ENCODE measurements at regions not wholly inside any gene's neighbourhood (a gene's known extent, or its start where the extent isn't known, plus 50 kb on each side); places are given as distances from the start of the nearest gene placed in this dataset.

- TF ChIP-seq NFIC (IDR thresholded peaks at IDR 0.05) (no peak), FOXM1 (IDR thresholded peaks at IDR 0.05; ENCODE audit: borderline replicate concordance, low read depth) (no peak), REST (IDR thresholded peaks at IDR 0.05; ENCODE audit: low read depth) (no peak), TCF12 (IDR thresholded peaks at IDR 0.05; ENCODE audit: low read depth) (no peak), CEBPB (IDR thresholded peaks at IDR 0.05) (no peak), YY1 (IDR thresholded peaks at IDR 0.05; ENCODE audit: low read depth) (no peak), EP300 (IDR thresholded peaks at IDR 0.05; ENCODE audit: borderline replicate concordance) (no peak), RAD21 (IDR thresholded peaks at IDR 0.05; ENCODE audit: low read depth) (no peak), TAF1 (IDR thresholded peaks at IDR 0.05; ENCODE audit: low read depth) (no peak), EGR1 (IDR thresholded peaks at IDR 0.05) (no peak)
- TF ChIP-seq, protein P1, sequence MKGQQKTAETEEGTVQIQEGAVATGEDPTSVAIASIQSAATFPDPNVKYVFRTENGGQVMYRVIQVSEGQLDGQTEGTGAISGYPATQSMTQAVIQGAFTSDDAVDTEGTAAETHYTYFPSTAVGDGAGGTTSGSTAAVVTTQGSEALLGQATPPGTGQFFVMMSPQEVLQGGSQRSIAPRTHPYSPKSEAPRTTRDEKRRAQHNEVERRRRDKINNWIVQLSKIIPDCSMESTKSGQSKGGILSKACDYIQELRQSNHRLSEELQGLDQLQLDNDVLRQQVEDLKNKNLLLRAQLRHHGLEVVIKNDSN (IDR thresholded peaks at IDR 0.05): no peak
Observed at GRCh38 chr4:25991340-25991739, 77.3 kb downstream of the SMIM20 start.

DNA sequence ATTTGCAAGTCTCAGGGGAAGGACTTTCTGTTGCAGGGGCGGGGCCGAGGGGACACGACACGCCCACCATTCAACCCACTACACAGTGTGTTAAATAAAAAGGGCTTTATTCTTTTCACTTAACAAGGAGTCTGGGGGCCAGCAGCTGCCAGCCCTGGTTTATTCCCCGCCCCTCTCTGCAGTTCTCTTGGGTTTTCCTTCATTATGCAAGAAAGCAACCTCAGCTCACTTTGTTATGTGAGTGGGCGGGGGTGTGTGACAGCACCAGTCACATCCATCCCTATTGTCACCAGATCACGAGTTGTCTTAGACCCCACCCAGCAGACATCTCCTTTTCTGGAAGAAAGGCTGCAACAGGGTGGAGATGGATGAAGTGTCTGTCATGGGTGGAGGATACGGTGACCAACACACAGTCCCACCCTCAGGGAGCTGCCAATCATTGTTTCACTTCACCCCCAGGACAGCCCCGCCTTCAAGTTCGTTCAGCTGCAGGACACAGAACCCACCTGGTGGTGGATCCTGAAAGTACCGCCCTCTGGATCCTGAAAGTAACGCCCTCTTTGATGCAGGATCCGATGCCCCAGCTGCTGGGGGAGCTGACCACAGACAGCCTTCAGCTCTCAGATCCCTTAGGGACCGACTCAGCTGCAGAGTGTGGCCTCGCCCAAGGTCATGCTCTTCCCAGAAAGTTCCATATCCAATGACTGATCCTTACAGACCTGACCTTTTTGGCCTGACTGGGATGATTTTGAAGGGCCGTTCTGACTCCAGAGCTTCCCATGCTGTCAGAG, 79.6 kb downstream of the SMIM20 start:
- TF ChIP-seq YY1 (IDR thresholded peaks at IDR 0.05; ENCODE audit: low read depth): no peak
- TF ChIP-seq TAF1 (IDR thresholded peaks at IDR 0.05; ENCODE audit: low read depth): no peak
- TF ChIP-seq ZBTB7A (IDR thresholded peaks at IDR 0.05; ENCODE audit: low read depth): no peak
- no peak for TF ChIP-seq FOXM1 (IDR thresholded peaks at IDR 0.05; ENCODE audit: borderline replicate concordance, low read depth)
- TF ChIP-seq TEAD4 (IDR thresholded peaks at IDR 0.05): no peak
- no peak for TF ChIP-seq NFIC (IDR thresholded peaks at IDR 0.05)
- TF ChIP-seq, protein P2, sequence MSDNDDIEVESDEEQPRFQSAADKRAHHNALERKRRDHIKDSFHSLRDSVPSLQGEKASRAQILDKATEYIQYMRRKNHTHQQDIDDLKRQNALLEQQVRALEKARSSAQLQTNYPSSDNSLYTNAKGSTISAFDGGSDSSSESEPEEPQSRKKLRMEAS (IDR thresholded peaks at IDR 0.05): no peak
- no peak for TF ChIP-seq TCF12 (IDR thresholded peaks at IDR 0.05; ENCODE audit: low read depth)
- no peak for TF ChIP-seq EP300 (IDR thresholded peaks at IDR 0.05; ENCODE audit: borderline replicate concordance)
- TF ChIP-seq REST (IDR thresholded peaks at IDR 0.05; ENCODE audit: low read depth): no peak
- no peak for TF ChIP-seq CEBPB (IDR thresholded peaks at IDR 0.05)
- no peak for TF ChIP-seq EGR1 (IDR thresholded peaks at IDR 0.05)
- no peak; the same call in 1 of the 2 replicates for TF ChIP-seq RAD21 (IDR thresholded peaks at IDR 0.05; ENCODE audit: low read depth)
- TF ChIP-seq, protein P1 (IDR thresholded peaks at IDR 0.05): no peak

DNA sequence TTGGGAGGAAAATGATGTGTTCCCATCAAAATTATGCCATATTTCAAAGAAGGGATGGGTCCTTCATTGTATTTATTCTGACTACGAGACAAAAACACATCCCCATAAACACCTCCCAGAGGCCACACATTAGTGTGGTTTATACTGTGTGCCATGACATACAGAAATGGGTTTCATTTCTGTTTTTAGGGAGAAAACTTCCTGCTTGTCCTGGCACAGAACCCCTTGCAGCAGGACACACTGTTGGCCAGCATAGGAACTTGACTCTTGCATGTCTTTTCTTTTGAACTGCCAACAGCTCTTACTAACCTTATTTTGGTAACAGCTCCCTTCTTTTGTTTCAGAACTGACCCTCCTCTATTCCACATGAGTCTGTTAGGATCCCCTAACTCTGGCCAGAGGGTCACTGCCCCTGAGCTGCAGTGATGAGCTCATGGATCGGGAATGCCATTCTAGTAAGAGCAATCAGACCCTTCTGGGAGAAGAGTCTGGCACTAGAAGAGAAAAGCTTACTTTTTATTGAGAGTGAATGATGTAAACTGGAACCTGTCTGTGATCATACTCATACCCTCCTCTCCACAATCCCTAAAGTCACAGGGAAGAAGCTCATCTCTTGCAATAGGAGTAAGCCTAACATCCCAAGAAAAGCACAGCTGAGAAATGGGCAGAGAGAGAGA, 86.4 kb downstream of the SMIM20 start:
- TF ChIP-seq TCF12 (IDR thresholded peaks at IDR 0.05; ENCODE audit: low read depth): no peak

DNA sequence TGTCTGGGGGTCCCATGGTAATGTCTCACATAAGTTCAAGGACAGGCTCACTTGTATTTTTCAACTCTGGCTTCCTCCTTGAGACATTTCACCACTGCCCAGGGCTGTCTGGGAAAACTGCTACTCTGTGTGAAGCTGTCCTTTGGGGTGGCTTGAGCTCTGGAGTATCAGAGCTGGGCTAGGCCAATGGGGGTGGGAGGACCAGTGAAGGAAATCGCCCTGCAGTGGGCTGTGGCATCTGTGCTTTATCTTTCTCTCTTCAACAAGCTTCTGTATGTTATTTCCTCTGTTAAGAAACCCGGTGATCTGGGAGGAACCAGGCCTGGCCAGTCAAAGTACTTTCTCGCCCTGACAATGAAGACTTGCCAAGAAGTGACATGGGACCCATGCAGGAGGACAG, 87.4 kb downstream of the SMIM20 start:
- no peak for TF ChIP-seq FOXM1 (IDR thresholded peaks at IDR 0.05; ENCODE audit: borderline replicate concordance, low read depth)
- TF ChIP-seq CREB1 (IDR thresholded peaks at IDR 0.05; ENCODE audit: low read depth): no peak
- TF ChIP-seq TAF1 (IDR thresholded peaks at IDR 0.05; ENCODE audit: low read depth): no peak
- no peak for TF ChIP-seq RAD21 (IDR thresholded peaks at IDR 0.05; ENCODE audit: low read depth)
- no peak for TF ChIP-seq NFIC (IDR thresholded peaks at IDR 0.05)
- TF ChIP-seq EGR1 (IDR thresholded peaks at IDR 0.05): no peak
- TF ChIP-seq TEAD4 (IDR thresholded peaks at IDR 0.05): no peak
- TF ChIP-seq, protein P1 (IDR thresholded peaks at IDR 0.05): no peak
- TF ChIP-seq, protein P2 (IDR thresholded peaks at IDR 0.05): no peak
- TF ChIP-seq ZBTB7A (IDR thresholded peaks at IDR 0.05; ENCODE audit: low read depth): no peak
- TF ChIP-seq CEBPB (IDR thresholded peaks at IDR 0.05): no peak
- TF ChIP-seq TCF12 (IDR thresholded peaks at IDR 0.05; ENCODE audit: low read depth): no peak
- no peak for TF ChIP-seq YY1 (IDR thresholded peaks at IDR 0.05; ENCODE audit: low read depth)
- no peak for TF ChIP-seq REST (IDR thresholded peaks at IDR 0.05; ENCODE audit: low read depth)
- TF ChIP-seq EP300 (IDR thresholded peaks at IDR 0.05; ENCODE audit: borderline replicate concordance): no peak
